Gastrocnemius medialis (tissue), 4 donors: ENCODE measurements at regions not wholly inside any gene's neighbourhood (a gene's known extent, or its start where the extent isn't known, plus 50 kb on each side); places are given as distances from the start of the nearest gene placed in this dataset.

ENCODE experiments used
- ATAC-seq, 2 donors: fragments of 150-250 bp; one replicate each; pipeline ENCODE4 v1.9.1; 2016
- DNase-seq, 2 donors: peaks; one replicate each; pipeline ENCODE4 v3.0.0-alpha.2; 2019
- H3K27ac ChIP-seq, 4 donors: fragments of 200-600 bp; sonication (generic); 1 replicate in 1 of 4; 2 replicates in 3 of 4; pipeline ENCODE4 v1.5.1; 2016 to 2018; ENCODE audit warnings: mild to moderate bottlenecking in 2 of 4, moderate library complexity in 1 of 4
- H3K27me3 ChIP-seq, 3 donors: fragments of 200-600 bp; sonication (generic) in 2 of 3; 1 replicate in 1 of 3; 2 replicates in 2 of 3; pipeline versions ENCODE4 v1.5.1 to v1.6.0; 2016 to 2019; ENCODE audit warnings: mild to moderate bottlenecking in 1 of 3, moderate library complexity in 1 of 3
- H3K36me3 ChIP-seq, 2 donors: fragments of 200-600 bp; sonication (generic) in 1 of 2; one replicate each; pipeline ENCODE4 v1.5.1; 2017 to 2018
- H3K4me1 ChIP-seq, 2 donors: fragments of 200-600 bp; sonication (generic) in 1 of 2; one replicate each; pipeline ENCODE4 v1.5.1; 2016 to 2017; ENCODE audit warnings: mild to moderate bottlenecking in 2 of 2
- H3K4me3 ChIP-seq, 4 donors: fragments of 200-600 bp; sonication (generic) in 3 of 4; 1 replicate in 1 of 4; 2 replicates in 3 of 4; pipeline ENCODE4 v1.5.1; 2016 to 2019; ENCODE audit warnings: mild to moderate bottlenecking in 2 of 4
- H3K9me3 ChIP-seq, 3 donors: fragments of 200-600 bp; sonication (generic) in 2 of 3; 1 replicate in 1 of 3; 2 replicates in 2 of 3; pipeline ENCODE4 v1.5.1; 2016 to 2019
- CTCF ChIP-seq, 5 experiments: fragments of 450-650 bp in 3 of 5; fragments of 200-600 bp in 2 of 5; sonication (generic) in 2 of 5; IDR thresholded peaks in 4 of 5; conservative IDR thresholded peaks in 1 of 5; 1 replicate in 4 of 5; 2 replicates in 1 of 5; pipeline ENCODE4 v1.5.1; 2016 to 2019; ENCODE audit warnings: antibody characterized with exemption in 5 of 5, mild to moderate bottlenecking in 3 of 5, moderate library complexity in 3 of 5
- POLR2A ChIP-seq, 2 donors: fragments of 450-650 bp; IDR thresholded peaks; one replicate each; pipeline ENCODE4 v1.6.1; 2017; ENCODE audit warnings: antibody characterized with exemption in 2 of 2, mild to moderate bottlenecking in 2 of 2, moderate library complexity in 2 of 2
- in situ Hi-C, 4 donors: fragments of 200-750 bp; cut with MboI; loops; one replicate each; pipeline versions ENCODE4 v1.15.0 to v1.8.0; 2017; ENCODE audit warnings: low sequenced_read_pairs in 4 of 4
- intact Hi-C: fragments of 100-400 bp; cut with DNase I; formaldehyde crosslinking; loops from one replicate; pipeline ENCODE4 v1.15.1; 2023; ENCODE audit warnings: low total_unique reads

DNA sequence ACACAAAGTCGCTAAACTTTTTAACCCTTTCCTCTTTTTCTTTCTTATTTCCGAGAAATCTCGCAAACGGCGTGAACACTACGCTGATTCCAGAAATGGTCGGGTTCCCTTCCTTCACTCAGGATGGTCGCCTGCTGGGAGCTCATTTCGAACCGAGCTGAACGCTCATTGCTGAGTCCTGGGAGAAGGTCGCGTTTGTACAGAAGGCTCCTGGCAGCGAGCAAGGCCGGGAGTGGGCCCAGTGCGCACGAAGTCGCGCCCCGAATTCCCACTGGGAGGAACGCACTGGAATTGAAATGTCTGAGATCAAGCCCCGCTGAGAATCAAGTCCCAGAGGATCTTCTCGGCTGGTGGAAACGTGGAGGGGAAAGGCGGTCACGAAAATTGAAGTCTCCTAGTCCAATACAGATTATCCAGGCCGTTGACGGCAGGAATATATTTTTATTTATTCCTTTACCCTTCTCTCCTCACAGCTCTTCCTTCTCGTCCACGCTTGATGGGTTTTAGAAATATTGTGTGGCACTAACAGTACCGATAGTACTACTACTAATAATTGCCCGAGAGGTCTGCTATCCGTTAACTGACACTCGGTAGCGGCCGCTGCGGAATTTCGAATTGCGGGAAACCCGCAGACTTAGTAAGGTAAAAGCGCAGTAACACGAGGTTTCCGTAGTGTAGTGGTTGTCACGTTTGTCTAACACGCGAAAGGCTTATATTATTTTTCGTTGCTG is 207.2 kb upstream of the ZNF184 start:
- ATAC-seq: no peak
- intact Hi-C loops: no loop called here
- in situ Hi-C loops: no loop called here
- Histone ChIP-seq H3K36me3 (no peaks in the 10 kb centered on the region), H3K4me3 (no peak overlapping the region), H3K9me3 (no peaks in the 10 kb centered on the region), H3K27me3 (peaks cover 43 to 62% (median 57%) of the 10 kb centered on the region in 3 donors), H3K4me1 (no peaks in the 10 kb centered on the region), H3K27ac (no peak overlapping the region)
- TF ChIP-seq POLR2A (IDR thresholded peaks at IDR 0.05) (no peak), CTCF (IDR thresholded peaks at IDR 0.05 in 4 of 5, conservative IDR thresholded peaks at IDR 0.05 in 1 of 5) (no peak)
- no peak for DNase-seq

- Histone ChIP-seq H3K36me3 (no peaks in the 10 kb centered on the region), H3K27me3 (peaks cover 43 to 65% (median 57%) of the 10 kb centered on the region in 3 donors), H3K27ac (no peak overlapping the region), H3K4me1 (no peaks in the 10 kb centered on the region), H3K4me3 (no peak overlapping the region), H3K9me3 (no peaks in the 10 kb centered on the region)
- no peak for TF ChIP-seq POLR2A (IDR thresholded peaks at IDR 0.05)
- no peak for TF ChIP-seq CTCF (IDR thresholded peaks at IDR 0.05 in 4 of 5, conservative IDR thresholded peaks at IDR 0.05 in 1 of 5)
- DNase-seq: no peak
- no peak for ATAC-seq
- intact Hi-C loops: no loop called here
- in situ Hi-C loops: no loop called here
Observed at GRCh38 chr6:27679308-27679963, 206.5 kb upstream of the ZNF184 start.

DNA sequence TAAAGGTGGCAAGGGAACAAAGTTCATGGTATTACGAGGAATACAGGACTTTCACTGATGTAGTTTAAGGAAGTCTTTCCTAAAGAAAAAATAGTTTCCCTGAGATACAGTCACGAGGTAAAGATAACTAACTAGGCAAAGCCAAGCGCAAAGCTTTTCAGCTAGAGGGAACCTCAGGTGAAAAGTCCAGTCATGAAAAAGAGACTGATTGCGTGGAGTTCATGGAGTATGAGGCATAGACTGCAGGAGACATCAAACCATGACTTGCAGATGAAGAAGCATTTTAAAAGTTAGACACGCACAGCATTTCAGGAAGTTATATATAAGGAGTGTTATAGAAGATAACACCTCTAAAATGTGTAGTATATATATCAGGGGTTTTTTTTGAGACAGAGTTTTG is 205.6 kb upstream of the ZNF184 start:
- Histone ChIP-seq H3K4me3 (no peak overlapping the region), H3K36me3 (no peaks in the 10 kb centered on the region), H3K4me1 (no peaks in the 10 kb centered on the region), H3K27me3 (peaks cover 43 to 75% (median 60%) of the 10 kb centered on the region in 3 donors), H3K9me3 (no peaks in the 10 kb centered on the region), H3K27ac (no peak overlapping the region)
- DNase-seq: no peak
- no peak for ATAC-seq
- TF ChIP-seq CTCF (IDR thresholded peaks at IDR 0.05 in 4 of 5, conservative IDR thresholded peaks at IDR 0.05 in 1 of 5) (no peak), POLR2A (IDR thresholded peaks at IDR 0.05) (no peak)
- intact Hi-C loops: no loop called here
- in situ Hi-C loops: no loop called here

DNA sequence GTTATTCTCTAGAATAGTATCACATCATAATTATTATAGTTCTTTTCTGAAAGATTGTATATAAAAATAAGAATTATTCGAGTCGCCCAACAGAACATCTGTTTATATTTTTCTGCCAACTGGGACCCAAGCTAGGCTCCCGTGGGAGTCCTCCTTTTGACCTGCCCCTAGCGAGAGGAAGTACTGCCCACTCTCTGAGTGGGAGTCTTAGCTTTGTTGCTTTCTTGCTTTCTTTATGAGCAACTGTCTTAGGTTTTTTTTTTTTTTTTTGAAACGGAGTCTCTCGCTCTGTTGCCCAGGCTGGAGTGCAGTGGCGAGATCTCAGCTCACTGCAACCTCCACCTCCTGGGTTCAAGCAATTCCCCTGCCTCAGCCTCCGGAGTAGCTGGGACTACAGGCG is 202.0 kb upstream of the ZNF184 start:
- in situ Hi-C loops (no loop called here), intact Hi-C loops (no loop called here)
- Histone ChIP-seq H3K27me3 (peaks cover 44 to 82% (median 66%) of the 10 kb centered on the region in 3 donors), H3K4me1 (no peaks in the 10 kb centered on the region), H3K27ac (no peak overlapping the region), H3K36me3 (no peaks in the 10 kb centered on the region), H3K9me3 (no peaks in the 10 kb centered on the region), H3K4me3 (no peak overlapping the region)
- ATAC-seq: no peak
- DNase-seq: no peak
- TF ChIP-seq CTCF (IDR thresholded peaks at IDR 0.05 in 4 of 5, conservative IDR thresholded peaks at IDR 0.05 in 1 of 5): no peak
- TF ChIP-seq POLR2A (IDR thresholded peaks at IDR 0.05): no peak
